ENCODE measurements at regions not wholly inside any gene's neighbourhood (a gene's known extent, or its start where the extent isn't known, plus 50 kb on each side); places are given as distances from the start of the nearest gene placed in this dataset.

- TF ChIP-seq CTCF (IDR thresholded peaks at IDR 0.05) (no peak), POLR2A (IDR thresholded peaks at IDR 0.05) (no peak)
Measured at GRCh38 chr10:27341001-27341400, 100.4 kb upstream of the ACBD5 start.
